ENCODE measurements at regions not wholly inside any gene's neighbourhood (a gene's known extent, or its start where the extent isn't known, plus 50 kb on each side); places are given as distances from the start of the nearest gene placed in this dataset.

DNA sequence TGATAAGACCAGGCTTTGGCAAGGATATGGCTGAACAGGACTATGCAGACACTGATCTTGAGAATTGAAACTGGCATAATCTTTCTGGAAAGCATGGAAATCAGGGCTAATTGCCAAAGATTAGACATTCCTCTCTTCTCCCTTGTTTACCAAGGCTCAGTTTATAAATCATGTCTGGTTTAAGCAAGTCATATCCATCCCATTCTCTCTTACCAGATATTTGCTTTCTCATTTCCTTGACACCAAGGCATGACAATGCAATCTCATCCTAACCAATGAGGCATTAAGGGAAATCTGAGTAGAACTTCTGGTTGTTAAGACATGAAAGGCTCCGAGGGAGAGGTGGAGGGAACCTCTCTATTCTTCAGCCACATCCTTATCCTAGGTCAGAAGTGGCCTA lies 110.3 kb upstream of the CEP85L start:
- no peak overlapping the region for H3K9ac ChIP-seq (ENCODE audit: low read length)
- H3K4me1 ChIP-seq (ENCODE audit: control insufficient read depth, insufficient read depth, low read length): no peaks in the 10 kb centered on the region
- no peaks in the 10 kb centered on the region for H3K36me3 ChIP-seq (ENCODE audit: control insufficient read depth, insufficient read depth, low read length)
- H3K4me3 ChIP-seq (ENCODE audit: low read length): no peak overlapping the region
- no peaks in the 10 kb centered on the region for H3K27me3 ChIP-seq (ENCODE audit: control insufficient read depth, insufficient read depth, low read length)
- H3K27ac ChIP-seq (ENCODE audit: low read depth, low read length): no peak overlapping the region

GRCh38 chr6:118758946-118759345 lies 107.6 kb upstream of the CEP85L start:
- Histone ChIP-seq H3K36me3 (ENCODE audit: control insufficient read depth, insufficient read depth, low read length) (no peaks in the 10 kb centered on the region), H3K27me3 (ENCODE audit: control insufficient read depth, insufficient read depth, low read length) (no peaks in the 10 kb centered on the region), H3K4me1 (ENCODE audit: control insufficient read depth, insufficient read depth, low read length) (no peaks in the 10 kb centered on the region), H3K4me3 (ENCODE audit: low read length) (no peak overlapping the region), H3K9ac (ENCODE audit: low read length) (no peak overlapping the region), H3K27ac (ENCODE audit: low read depth, low read length) (no peak overlapping the region)

- H3K36me3 ChIP-seq (ENCODE audit: control insufficient read depth, insufficient read depth, low read length): no peaks in the 10 kb centered on the region
- H3K27me3 ChIP-seq (ENCODE audit: control insufficient read depth, insufficient read depth, low read length): no peaks in the 10 kb centered on the region
- no peak overlapping the region for H3K4me3 ChIP-seq (ENCODE audit: low read length)
- no peaks in the 10 kb centered on the region for H3K4me1 ChIP-seq (ENCODE audit: control insufficient read depth, insufficient read depth, low read length)
- no peak overlapping the region for H3K27ac ChIP-seq (ENCODE audit: low read depth, low read length)
- no peak overlapping the region for H3K9ac ChIP-seq (ENCODE audit: low read length)
These were observed 104.7 kb upstream of the CEP85L start for GRCh38 chr6:118755941-118756646.

DNA sequence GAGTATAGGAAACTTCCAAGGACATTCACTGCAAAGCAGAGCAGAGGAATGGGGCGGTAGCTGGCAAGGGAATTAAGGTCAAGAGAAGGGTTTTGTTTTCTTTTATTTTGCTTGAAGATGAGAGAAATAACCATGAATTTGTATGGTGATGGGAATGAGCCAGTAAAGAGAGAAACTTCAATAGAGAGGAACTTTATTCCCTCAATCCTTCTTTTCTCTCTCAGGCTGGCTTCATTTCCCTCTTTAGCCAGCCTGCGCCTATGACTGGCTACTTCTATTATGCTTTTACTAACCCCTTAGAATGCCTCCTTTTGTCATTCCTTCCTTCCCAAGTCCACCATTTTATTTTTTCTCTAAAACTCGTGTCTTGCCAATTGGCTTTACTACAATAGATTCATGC lies 101.4 kb upstream of the CEP85L start:
- Histone ChIP-seq H3K4me3 (ENCODE audit: low read length) (no peak overlapping the region), H3K4me1 (ENCODE audit: control insufficient read depth, insufficient read depth, low read length) (no peaks in the 10 kb centered on the region), H3K36me3 (ENCODE audit: control insufficient read depth, insufficient read depth, low read length) (no peaks in the 10 kb centered on the region), H3K27me3 (ENCODE audit: control insufficient read depth, insufficient read depth, low read length) (no peaks in the 10 kb centered on the region), H3K9ac (ENCODE audit: low read length) (no peak overlapping the region), H3K27ac (ENCODE audit: low read depth, low read length) (no peak overlapping the region)

- Histone ChIP-seq H3K27ac (ENCODE audit: low read depth, low read length) (no peak overlapping the region), H3K4me3 (ENCODE audit: low read length) (no peak overlapping the region), H3K27me3 (ENCODE audit: control insufficient read depth, insufficient read depth, low read length) (no peaks in the 10 kb centered on the region), H3K4me1 (ENCODE audit: control insufficient read depth, insufficient read depth, low read length) (no peaks in the 10 kb centered on the region), H3K9ac (ENCODE audit: low read length) (no peak overlapping the region), H3K36me3 (ENCODE audit: control insufficient read depth, insufficient read depth, low read length) (no peaks in the 10 kb centered on the region)
These were observed 99.7 kb upstream of the CEP85L start for GRCh38 chr6:118751072-118751471.

DNA sequence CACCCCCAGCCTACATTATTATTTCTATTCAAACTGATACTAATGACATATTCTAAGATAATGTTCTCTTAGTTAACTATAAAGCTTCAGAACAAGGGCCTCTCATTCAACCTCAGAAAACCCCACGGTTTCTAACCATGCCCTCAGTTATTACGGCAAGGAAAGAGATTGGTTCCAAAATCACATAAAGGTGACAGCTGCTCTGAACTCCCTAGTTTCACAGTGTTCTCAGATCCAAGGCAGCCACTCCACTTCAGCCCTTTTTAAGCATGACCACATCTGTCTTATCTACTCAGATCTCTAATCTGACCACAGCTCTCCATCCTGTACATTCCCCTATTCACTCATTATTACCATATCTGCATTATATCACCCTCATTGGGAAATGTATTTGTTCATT lies 98.8 kb upstream of the CEP85L start:
- Histone ChIP-seq H3K27ac (ENCODE audit: low read depth, low read length) (no peak overlapping the region), H3K9ac (ENCODE audit: low read length) (no peak overlapping the region)

GRCh38 chr6:118748311-118749062 lies 97.1 kb upstream of the CEP85L start:
- Histone ChIP-seq H3K4me1 (ENCODE audit: control insufficient read depth, insufficient read depth, low read length) (peaks cover 2% of the 10 kb centered on the region), H3K36me3 (ENCODE audit: control insufficient read depth, insufficient read depth, low read length) (no peaks in the 10 kb centered on the region), H3K9ac (ENCODE audit: low read length) (no peak overlapping the region), H3K27ac (ENCODE audit: low read depth, low read length) (no peak overlapping the region), H3K4me3 (ENCODE audit: low read length) (no peak overlapping the region), H3K27me3 (ENCODE audit: control insufficient read depth, insufficient read depth, low read length) (no peaks in the 10 kb centered on the region)

More for the DNA sequence above, 98.8 kb upstream of the CEP85L start:
- no peaks in the 10 kb centered on the region for H3K27me3 ChIP-seq (ENCODE audit: control insufficient read depth, insufficient read depth, low read length)
- H3K4me1 ChIP-seq (ENCODE audit: control insufficient read depth, insufficient read depth, low read length): no peaks in the 10 kb centered on the region
- no peak overlapping the region for H3K4me3 ChIP-seq (ENCODE audit: low read length)
- H3K36me3 ChIP-seq (ENCODE audit: control insufficient read depth, insufficient read depth, low read length): no peaks in the 10 kb centered on the region

GRCh38 chr6:118746825-118747174 lies 95.4 kb upstream of the CEP85L start:
- peaks cover 2% of the 10 kb centered on the region for H3K4me1 ChIP-seq (ENCODE audit: control insufficient read depth, insufficient read depth, low read length)
- no peak overlapping the region for H3K27ac ChIP-seq (ENCODE audit: low read depth, low read length)
- H3K9ac ChIP-seq (ENCODE audit: low read length): no peak overlapping the region

GRCh38 chr6:118746145-118746824 lies 94.9 kb upstream of the CEP85L start:
- H3K36me3 ChIP-seq (ENCODE audit: control insufficient read depth, insufficient read depth, low read length): no peaks in the 10 kb centered on the region
- H3K9ac ChIP-seq (ENCODE audit: low read length): no peak overlapping the region
- peaks cover 2% of the 10 kb centered on the region for H3K4me1 ChIP-seq (ENCODE audit: control insufficient read depth, insufficient read depth, low read length)
- H3K27ac ChIP-seq (ENCODE audit: low read depth, low read length): no peak overlapping the region
- no peak overlapping the region for H3K4me3 ChIP-seq (ENCODE audit: low read length)
- no peaks in the 10 kb centered on the region for H3K27me3 ChIP-seq (ENCODE audit: control insufficient read depth, insufficient read depth, low read length)

More at GRCh38 chr6:118746825-118747174, 95.4 kb upstream of the CEP85L start:
- Histone ChIP-seq H3K27me3 (ENCODE audit: control insufficient read depth, insufficient read depth, low read length) (no peaks in the 10 kb centered on the region), H3K36me3 (ENCODE audit: control insufficient read depth, insufficient read depth, low read length) (no peaks in the 10 kb centered on the region), H3K4me3 (ENCODE audit: low read length) (no peak overlapping the region)

DNA sequence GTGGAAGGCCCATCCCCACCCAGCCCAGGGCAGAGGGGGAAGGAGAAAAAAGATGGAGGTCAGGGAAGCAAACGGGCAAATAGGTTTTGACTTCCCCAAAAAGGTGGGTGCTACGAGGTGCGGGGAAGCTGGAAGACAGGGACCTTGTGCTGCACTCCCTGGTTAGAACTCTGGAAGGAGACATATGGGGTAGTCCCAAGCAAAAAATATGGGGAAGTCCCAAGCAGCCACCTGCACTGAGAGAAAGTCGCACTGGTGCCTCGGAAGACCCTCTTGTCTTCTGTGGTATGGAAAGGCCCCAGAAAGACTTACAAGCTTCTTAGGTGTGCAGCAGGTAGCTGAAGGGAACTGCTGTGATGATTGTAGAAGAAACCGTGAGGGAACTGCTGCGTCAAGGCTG lies 93.8 kb upstream of the CEP85L start:
- H3K4me1 ChIP-seq (ENCODE audit: control insufficient read depth, insufficient read depth, low read length): peaks cover 2% of the 10 kb centered on the region
- H3K27me3 ChIP-seq (ENCODE audit: control insufficient read depth, insufficient read depth, low read length): no peaks in the 10 kb centered on the region
- H3K9ac ChIP-seq (ENCODE audit: low read length): no peak overlapping the region
- no peaks in the 10 kb centered on the region for H3K36me3 ChIP-seq (ENCODE audit: control insufficient read depth, insufficient read depth, low read length)
- no peak overlapping the region for H3K4me3 ChIP-seq (ENCODE audit: low read length)
- no peak overlapping the region for H3K27ac ChIP-seq (ENCODE audit: low read depth, low read length)

DNA sequence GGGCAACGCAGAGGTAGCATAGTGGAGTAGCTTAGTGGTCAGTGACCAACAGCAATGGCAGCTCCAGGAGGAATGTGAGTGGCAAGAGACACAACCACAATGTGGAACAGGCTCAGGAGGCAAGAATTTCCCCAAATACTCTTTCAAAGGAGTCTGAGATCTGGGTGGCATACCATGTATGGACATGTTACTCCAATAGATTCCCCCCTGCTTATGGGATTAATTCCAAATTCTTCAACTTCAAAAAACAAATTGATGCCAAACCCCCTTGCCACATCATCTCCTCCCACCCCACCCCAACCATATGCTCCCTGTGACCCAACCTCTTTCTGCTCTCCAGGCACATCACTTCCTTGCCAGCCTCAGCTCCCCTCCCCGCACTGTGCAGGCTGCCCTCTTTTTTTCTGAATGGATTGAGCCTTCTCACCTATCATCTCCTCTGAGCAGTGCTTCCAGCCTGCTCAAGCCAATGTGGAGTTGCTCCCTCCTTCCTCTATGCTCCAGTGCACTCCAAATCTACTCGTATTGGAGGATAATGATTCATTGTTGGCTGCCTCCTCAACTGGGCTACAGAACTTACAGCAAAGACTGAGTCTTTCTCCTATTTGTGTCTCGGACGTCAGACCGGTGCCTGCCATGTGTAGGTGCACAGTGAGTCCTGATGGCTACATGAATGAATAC lies 93.0 kb upstream of the CEP85L start:
- H3K4me1 ChIP-seq (ENCODE audit: control insufficient read depth, insufficient read depth, low read length): peaks cover 2% of the 10 kb centered on the region
- no peak overlapping the region for H3K27ac ChIP-seq (ENCODE audit: low read depth, low read length)
- no peaks in the 10 kb centered on the region for H3K27me3 ChIP-seq (ENCODE audit: control insufficient read depth, insufficient read depth, low read length)

GRCh38 chr6:118743746-118744145 lies 92.4 kb upstream of the CEP85L start:
- no peaks in the 10 kb centered on the region for H3K36me3 ChIP-seq (ENCODE audit: control insufficient read depth, insufficient read depth, low read length)
- peaks cover 2% of the 10 kb centered on the region for H3K4me1 ChIP-seq (ENCODE audit: control insufficient read depth, insufficient read depth, low read length)
- no peaks in the 10 kb centered on the region for H3K27me3 ChIP-seq (ENCODE audit: control insufficient read depth, insufficient read depth, low read length)
- no peak overlapping the region for H3K9ac ChIP-seq (ENCODE audit: low read length)
- no peak overlapping the region for H3K27ac ChIP-seq (ENCODE audit: low read depth, low read length)
- H3K4me3 ChIP-seq (ENCODE audit: low read length): no peak overlapping the region

More for the DNA sequence above, 93.0 kb upstream of the CEP85L start:
- H3K4me3 ChIP-seq (ENCODE audit: low read length): no peak overlapping the region
- H3K36me3 ChIP-seq (ENCODE audit: control insufficient read depth, insufficient read depth, low read length): no peaks in the 10 kb centered on the region
- H3K9ac ChIP-seq (ENCODE audit: low read length): no peak overlapping the region
